Endothelial cell (in vitro differentiated cells): ENCODE measurements at regions not wholly inside any gene's neighbourhood (a gene's known extent, or its start where the extent isn't known, plus 50 kb on each side); places are given as distances from the start of the nearest gene placed in this dataset.

Experiments used
- DNase-seq: peaks from one replicate; pipeline ENCODE4 v3.0.0; 2021; ENCODE audit warnings: low spot score
- H3K27ac Mint-ChIP-seq: one replicate; pipeline ENCODE4 v1.8.0; 2021; ENCODE audit warnings: mixed read lengths, inconsistent platforms; ENCODE audit not compliant: unreplicated experiment
- H3K27me3 Mint-ChIP-seq: one replicate; pipeline ENCODE4 v1.8.0; 2021; ENCODE audit warnings: mild to moderate bottlenecking, moderate library complexity, mixed read lengths, inconsistent platforms; ENCODE audit not compliant: unreplicated experiment
- H3K36me3 Mint-ChIP-seq: one replicate; pipeline ENCODE4 v1.8.0; 2021; ENCODE audit warnings: mild to moderate bottlenecking, low read depth, mixed read lengths, inconsistent platforms; ENCODE audit not compliant: unreplicated experiment
- H3K4me1 Mint-ChIP-seq: one replicate; pipeline ENCODE4 v1.8.0; 2021; ENCODE audit warnings: mild to moderate bottlenecking, mixed read lengths, inconsistent platforms; ENCODE audit not compliant: unreplicated experiment
- H3K4me3 Mint-ChIP-seq: one replicate; pipeline ENCODE4 v1.8.0; 2021; ENCODE audit warnings: mild to moderate bottlenecking, mixed read lengths, inconsistent platforms; ENCODE audit not compliant: unreplicated experiment
- H3K9me3 Mint-ChIP-seq: one replicate; pipeline ENCODE4 v1.8.0; 2021; ENCODE audit warnings: mixed read lengths, inconsistent platforms; ENCODE audit not compliant: unreplicated experiment
- CTCF ChIP-seq: fragments of 200-600 bp; sonication (generic); IDR thresholded peaks from one replicate; pipeline ENCODE4 v1.5.0; 2021; ENCODE audit warnings: antibody characterized with exemption; ENCODE audit not compliant: unreplicated experiment

DNA sequence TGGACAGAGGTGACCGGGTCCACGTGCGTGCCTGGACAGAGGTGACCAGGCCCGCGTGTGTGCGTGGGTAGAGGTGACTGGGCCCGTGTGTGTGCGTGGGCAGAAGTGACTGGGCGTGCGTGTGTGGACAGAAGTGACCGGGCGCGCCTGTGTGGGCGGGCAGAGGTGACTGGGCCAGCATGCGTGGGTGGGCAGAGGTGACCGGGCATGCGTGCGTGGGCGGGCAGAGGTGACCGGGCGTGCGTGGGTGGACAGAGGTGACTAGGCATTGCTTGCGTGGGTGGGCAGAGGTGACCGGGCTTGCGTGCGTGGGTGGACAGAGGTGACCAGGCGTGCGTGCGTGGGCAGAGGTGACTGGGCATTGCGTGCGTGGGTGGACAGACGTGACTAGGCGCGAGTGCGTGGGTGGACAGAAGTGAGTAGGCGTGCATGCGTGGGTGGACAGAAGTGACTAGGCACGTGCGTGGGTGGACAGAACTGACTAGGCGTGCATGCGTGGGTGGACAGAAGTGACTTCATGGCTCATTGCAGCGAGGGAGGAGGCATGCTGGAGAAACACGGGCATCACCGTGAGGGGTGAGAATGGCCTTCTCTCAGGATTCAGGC is 254.1 kb upstream of the IRX4 start:
- H3K36me3 Mint-ChIP-seq = no peaks in the 10 kb centered on the region
- H3K4me1 Mint-ChIP-seq = no peaks in the 10 kb centered on the region
- TF ChIP-seq CTCF = no peak
- peaks cover 3% of the 10 kb centered on the region for H3K9me3 Mint-ChIP-seq
- H3K27me3 Mint-ChIP-seq = peaks cover 5% of the 10 kb centered on the region
- H3K4me3 Mint-ChIP-seq = no peak overlapping the region
- DNase-seq = no peak
- no peak overlapping the region for H3K27ac Mint-ChIP-seq

GRCh38 chr5:2135833-2136232 is 253.1 kb upstream of the IRX4 start:
- H3K4me3 Mint-ChIP-seq = no peak overlapping the region
- peaks cover 5% of the 10 kb centered on the region for H3K27me3 Mint-ChIP-seq
- H3K27ac Mint-ChIP-seq = peak overlapping the region; percentile 64
- no peaks in the 10 kb centered on the region for H3K4me1 Mint-ChIP-seq
- H3K9me3 Mint-ChIP-seq = peaks cover 3% of the 10 kb centered on the region
- no peak for TF ChIP-seq CTCF
- no peaks in the 10 kb centered on the region for H3K36me3 Mint-ChIP-seq
- DNase-seq = no peak

GRCh38 chr5:2135354-2135753 is 252.6 kb upstream of the IRX4 start:
- H3K9me3 Mint-ChIP-seq = peaks cover 3% of the 10 kb centered on the region
- no peak for DNase-seq
- H3K4me3 Mint-ChIP-seq = no peak overlapping the region
- H3K27me3 Mint-ChIP-seq = peaks cover 6% of the 10 kb centered on the region
- H3K4me1 Mint-ChIP-seq = no peaks in the 10 kb centered on the region
- H3K36me3 Mint-ChIP-seq = no peaks in the 10 kb centered on the region
- H3K27ac Mint-ChIP-seq = no peak overlapping the region
- TF ChIP-seq CTCF = no peak

DNA sequence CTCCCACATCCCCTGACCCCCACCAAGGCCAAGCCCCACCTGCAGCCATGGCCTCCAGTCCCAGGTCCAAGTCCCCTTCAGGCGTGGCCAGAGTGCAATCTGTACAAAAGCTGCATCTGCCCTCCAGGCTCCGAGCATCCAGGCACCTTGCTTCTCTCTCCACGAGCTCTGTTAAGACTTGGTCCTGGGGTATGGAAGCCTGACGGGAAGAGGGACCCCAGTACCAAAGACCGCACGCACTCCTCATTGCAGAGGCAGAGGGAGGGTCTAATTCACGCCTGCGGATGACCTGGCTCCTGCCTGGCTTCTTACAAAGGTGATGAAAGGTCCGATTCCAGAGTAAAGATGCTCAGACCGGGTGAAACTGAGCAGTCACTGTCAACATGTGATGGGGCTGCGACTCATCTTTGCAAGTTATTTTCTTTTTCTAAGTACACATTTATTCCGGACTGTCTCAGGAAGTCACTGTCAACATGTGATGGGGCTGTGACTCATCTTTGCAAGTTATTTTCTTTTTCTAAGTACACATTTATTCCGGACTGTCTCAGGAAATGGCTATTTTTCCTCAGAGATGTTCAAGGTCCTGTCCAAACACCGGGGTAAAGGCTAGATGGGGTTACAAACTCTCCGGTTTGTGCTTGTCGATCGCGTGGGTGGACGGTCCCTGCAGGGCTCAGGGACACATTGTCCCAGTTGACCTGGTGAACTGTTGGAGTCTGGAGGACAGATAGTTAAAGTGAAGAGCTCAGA is 252.0 kb upstream of the IRX4 start:
- Mint-ChIP-seq H3K9me3 (peaks cover 3% of the 10 kb centered on the region), H3K4me1 (no peaks in the 10 kb centered on the region), H3K36me3 (no peaks in the 10 kb centered on the region), H3K27me3 (peaks cover 8% of the 10 kb centered on the region), H3K4me3 (no peak overlapping the region), H3K27ac (no peak overlapping the region)
- no peak for TF ChIP-seq CTCF
- no peak for DNase-seq

GRCh38 chr5:2133936-2134335 is 251.2 kb upstream of the IRX4 start:
- no peak for DNase-seq
- Mint-ChIP-seq H3K27ac (no peak overlapping the region), H3K9me3 (peaks cover 3% of the 10 kb centered on the region), H3K4me3 (no peak overlapping the region), H3K4me1 (no peaks in the 10 kb centered on the region), H3K27me3 (peaks cover 8% of the 10 kb centered on the region), H3K36me3 (no peaks in the 10 kb centered on the region)
- TF ChIP-seq CTCF = no peak
